IMR-90 (cell line): ENCODE measurements at regions not wholly inside any gene's neighbourhood (a gene's known extent, or its start where the extent isn't known, plus 50 kb on each side); places are given as distances from the start of the nearest gene placed in this dataset.

ENCODE experiments used
- ATAC-seq: fragments of 200-7000 bp; cut with Tn5 transposase; 2 replicates; pipeline ENCODE4 v1.9.1; 2020; ENCODE audit warnings: low read depth, mild to moderate bottlenecking, moderate library complexity
- BruUV-seq: library from RNA; stranded (reverse); fragments of 400-500 nt; replicated peaks from 2 replicates; lab custom pipeline; 2021; lab: Mats Ljungman, UMichigan
- CTCF ChIA-PET: fragments of 300-600 bp; formaldehyde crosslinking; extraction: SDS; loops from one replicate; lab custom pipeline; 2021; ENCODE audit warnings: antibody characterized with exemption; lab: Yijun Ruan, JAX
- POLR2A ChIA-PET: fragments of 300-600 bp; sonication (Branson Sonifier 250); formaldehyde crosslinking; loops from one replicate; lab custom pipeline; 2022; ENCODE audit warnings: antibody characterized with exemption; ENCODE audit not compliant: unreplicated experiment; lab: Charles Lee
- DNase-seq: peaks from one replicate; pipeline ENCODE4 v3.0.0; 2013
- H2AFZ ChIP-seq: replicated peaks from 2 replicates; pipeline ENCODE3; 2013; ENCODE audit warnings: low read length, mild to moderate bottlenecking; ENCODE audit not compliant: poor library complexity
- H2AK5ac ChIP-seq: 2 replicates; pipeline ENCODE4 v1.6.1; 2013; ENCODE audit warnings: low read depth, low read length, inconsistent platforms
- H2AK9ac ChIP-seq: replicated peaks from 2 replicates; pipeline ENCODE3; 2013; ENCODE audit warnings: mild to moderate bottlenecking, low read depth, low read length, moderate library complexity; ENCODE audit not compliant: poor library complexity
- H2BK120ac ChIP-seq: 2 replicates; pipeline ENCODE4 v1.6.1; 2013; ENCODE audit warnings: low read depth, low read length, inconsistent platforms
- H2BK15ac ChIP-seq: 3 replicates; pipeline ENCODE4 v1.6.1; 2013; ENCODE audit warnings: low read depth, low read length, inconsistent platforms
- H2BK20ac ChIP-seq: 2 replicates; pipeline ENCODE4 v1.6.1; 2013; ENCODE audit warnings: low read depth, mild to moderate bottlenecking, inconsistent platforms, low read length, moderate library complexity
- H2BK5ac ChIP-seq: 2 replicates; pipeline ENCODE4 v1.6.1; 2013; ENCODE audit warnings: mild to moderate bottlenecking, low read depth, low read length, inconsistent platforms; ENCODE audit not compliant: poor library complexity, severe bottlenecking
- H3K14ac ChIP-seq: replicated peaks from 2 replicates; pipeline ENCODE4 v1.6.1; 2013; ENCODE audit warnings: low read depth, low read length, inconsistent platforms
- H3K18ac ChIP-seq: 2 replicates; pipeline ENCODE4 v1.6.1; 2013; ENCODE audit warnings: low read depth, low read length, control low read depth
- H3K23ac ChIP-seq: 2 replicates; pipeline ENCODE4 v1.6.1; 2013; ENCODE audit warnings: low read depth, low read length, inconsistent platforms
- H3K27ac ChIP-seq: 2 replicates; pipeline ENCODE4 v1.5.1; 2013; ENCODE audit warnings: mild to moderate bottlenecking, control low read depth, low read length; ENCODE audit not compliant: insufficient read depth
- H3K27me3 ChIP-seq: 2 replicates; pipeline ENCODE4 v1.6.1; 2013; ENCODE audit warnings: low read length; ENCODE audit not compliant: control insufficient read depth, insufficient read depth
- H3K36me3 ChIP-seq: 2 replicates; pipeline ENCODE4 v1.6.1; 2013; ENCODE audit warnings: low read length, mixed read lengths; ENCODE audit not compliant: control insufficient read depth, insufficient read depth
- H3K4ac ChIP-seq: 2 replicates; pipeline ENCODE4 v1.6.1; 2013; ENCODE audit warnings: low read depth, low read length, inconsistent platforms
- H3K4me1 ChIP-seq: 2 replicates; pipeline ENCODE4 v1.6.1; 2013; ENCODE audit warnings: low read length, mixed read lengths; ENCODE audit not compliant: control insufficient read depth, insufficient read depth
- H3K4me2 ChIP-seq: 2 replicates; pipeline ENCODE4 v1.6.1; 2013; ENCODE audit warnings: low read depth, mild to moderate bottlenecking, control low read depth, low read length, moderate library complexity
- H3K4me3 ChIP-seq: 2 replicates; pipeline ENCODE4 v1.5.1; 2013; ENCODE audit warnings: low read depth, mild to moderate bottlenecking, control low read depth, low read length, moderate library complexity; ENCODE audit not compliant: insufficient read depth
- H3K56ac ChIP-seq: 2 replicates; pipeline ENCODE4 v1.6.1; 2013; ENCODE audit warnings: low read length, inconsistent platforms; ENCODE audit not compliant: insufficient read depth; ENCODE audit errors: extremely low read depth
- H3K79me1 ChIP-seq, 2 experiments: 2 replicates each; pipeline ENCODE4 v1.6.1; 2013; ENCODE audit warnings: low read length in 2 of 2, inconsistent platforms in 1 of 2, low read depth in 1 of 2
- H3K9ac ChIP-seq: 2 replicates; pipeline ENCODE4 v1.6.1; 2013; ENCODE audit warnings: low read depth, low read length, control low read depth
- H3K9me1 ChIP-seq: 2 replicates; pipeline ENCODE4 v1.6.1; 2013; ENCODE audit warnings: low read length, inconsistent platforms; ENCODE audit not compliant: insufficient read depth
- H3K9me3 ChIP-seq: 2 replicates; pipeline ENCODE4 v1.6.1; 2013; ENCODE audit warnings: low read length; ENCODE audit not compliant: control insufficient read depth, insufficient read depth
- H4K20me1 ChIP-seq: 2 replicates; pipeline ENCODE4 v1.6.1; 2013; ENCODE audit warnings: low read length, inconsistent platforms; ENCODE audit not compliant: insufficient read depth
- H4K5ac ChIP-seq: 2 replicates; pipeline ENCODE4 v1.6.1; 2013; ENCODE audit warnings: mild to moderate bottlenecking, low read depth, low read length, control low read depth
- H4K8ac ChIP-seq, 2 experiments: 2 replicates each; pipeline ENCODE4 v1.6.1; 2013; ENCODE audit warnings: low read depth in 2 of 2, low read length in 2 of 2, control low read depth in 1 of 2, inconsistent platforms in 1 of 2
- H4K91ac ChIP-seq: 2 replicates; pipeline ENCODE4 v1.6.1; 2013; ENCODE audit warnings: low read depth, low read length, inconsistent platforms; ENCODE audit not compliant: insufficient read depth
- BHLHE40 ChIP-seq: fragments of 150-350 bp; IDR thresholded peaks from 2 replicates; pipeline ENCODE4 v1.6.1; 2016; ENCODE audit warnings: mild to moderate bottlenecking, low read depth, low read length
- CHD1 ChIP-seq: IDR thresholded peaks from 2 replicates; pipeline ENCODE4 v1.6.1; 2012; ENCODE audit warnings: low read depth, low read length, improper control_type of control experiment
- FOS ChIP-seq: fragments of 150-350 bp; IDR thresholded peaks from 2 replicates; pipeline ENCODE4 v1.6.1; 2016; ENCODE audit warnings: low read depth, low read length
- MAFK ChIP-seq: IDR thresholded peaks from 2 replicates; pipeline ENCODE4 v1.6.1; 2012; ENCODE audit warnings: low read depth, low read length, improper control_type of control experiment
- MAZ ChIP-seq: IDR thresholded peaks from 2 replicates; pipeline ENCODE4 v1.6.1; 2012; ENCODE audit warnings: low read depth, mild to moderate bottlenecking, low read length, improper control_type of control experiment, moderate library complexity, borderline replicate concordance
- MXI1 ChIP-seq: IDR thresholded peaks from 2 replicates; pipeline ENCODE4 v1.6.1; 2012; ENCODE audit warnings: low read depth, mild to moderate bottlenecking, low read length, moderate library complexity, borderline replicate concordance
- NFE2L2 ChIP-seq: fragments of 150-350 bp; IDR thresholded peaks from 2 replicates; pipeline ENCODE4 v1.6.1; 2016; ENCODE audit warnings: low read depth, mild to moderate bottlenecking, low read length
- POLR2A ChIP-seq: IDR thresholded peaks from 2 replicates; pipeline ENCODE4 v1.6.1; 2012; ENCODE audit warnings: mild to moderate bottlenecking, low read depth, low read length
- RAD21 ChIP-seq: IDR thresholded peaks from 2 replicates; pipeline ENCODE4 v1.6.1; 2012; ENCODE audit warnings: low read length, improper control_type of control experiment
- RCOR1 ChIP-seq: IDR thresholded peaks from 2 replicates; pipeline ENCODE4 v1.6.1; 2012; ENCODE audit warnings: mild to moderate bottlenecking, low read length, improper control_type of control experiment; ENCODE audit not compliant: insufficient replicate concordance
- RFX5 ChIP-seq: IDR thresholded peaks from 2 replicates; pipeline ENCODE4 v1.8.0; 2012; ENCODE audit warnings: low read depth, mild to moderate bottlenecking, low read length, moderate library complexity
- WGBS, 2 experiments: methylation state at CpG; one replicate each; pipeline versions ENCODE4 v1.1.5 to v1.1.7; 2013; ENCODE audit warnings: missing lambda C conversion rate in 2 of 2; ENCODE audit not compliant: insufficient read length in 1 of 2; ENCODE audit errors: extremely low coverage in 2 of 2; 5-methylcytosine and 5-hydroxymethylcytosine counted together
- dilution Hi-C: fragments of 300-500 bp; cut with HindIII; formaldehyde crosslinking; loops from one replicate; pipeline ENCODE4 v1.14.3; 2018; ENCODE audit warnings: low sequenced_read_pairs; ENCODE audit not compliant: unreplicated experiment
- in situ Hi-C: fragments of 300-500 bp; cut with MboI; formaldehyde crosslinking; loops from 3 replicates; pipeline ENCODE4 v1.14.3; 2019; ENCODE audit warnings: low sequenced_read_pairs, inconsistent platforms, mixed read lengths
- intact Hi-C: fragments of 100-400 bp; cut with micrococcal nuclease; formaldehyde crosslinking; loops from 2 replicates; pipeline ENCODE4 v1.10.0; 2022
- TF ChIP-seq, protein P1 (sequence below): conservative IDR thresholded peaks from 2 replicates; pipeline ENCODE4 v1.5.1; 2012; ENCODE audit warnings: mild to moderate bottlenecking, low read depth, low read length, improper control_type of control experiment
- TF ChIP-seq, protein P2 (sequence below): fragments of 150-350 bp; IDR thresholded peaks from 2 replicates; pipeline ENCODE4 v1.6.1; 2016; ENCODE audit warnings: low read depth, mild to moderate bottlenecking, low read length, moderate library complexity, borderline replicate concordance
- TF ChIP-seq, protein P3 (sequence below): fragments of 150-350 bp; IDR thresholded peaks from 2 replicates; pipeline ENCODE4 v1.6.1; 2017; ENCODE audit warnings: mild to moderate bottlenecking, antibody characterized with exemption, low read length, low read depth

DNA sequence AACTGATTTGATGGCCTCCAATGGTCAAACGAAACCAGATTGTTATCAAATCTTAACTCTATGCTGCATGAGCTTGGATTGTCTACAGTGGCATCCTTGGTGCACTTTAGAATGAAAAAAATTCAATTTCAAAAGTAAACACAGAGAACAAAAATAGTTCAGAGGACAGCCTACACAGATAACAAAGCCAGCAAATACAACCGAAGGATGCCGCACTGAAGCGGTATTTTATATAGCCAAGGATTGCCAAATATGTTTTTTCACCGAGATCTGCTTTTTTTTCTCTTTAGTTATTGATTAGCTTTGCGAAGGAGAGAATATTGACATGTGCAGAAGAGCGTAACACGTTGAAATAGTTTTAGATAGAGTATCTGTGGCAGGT, 72.0 kb downstream of the SLC4A3 start:
- H3K79me1 ChIP-seq: no peaks in the 10 kb centered on the region
- no peak overlapping the region for H4K8ac ChIP-seq
- dilution Hi-C loops: no loop called here
- H3K9ac ChIP-seq: no peak overlapping the region
- no peak overlapping the region for H3K23ac ChIP-seq
- H2AFZ ChIP-seq: no peak overlapping the region
- H2BK120ac ChIP-seq: no peak overlapping the region
- H3K18ac ChIP-seq: no peak overlapping the region
- H4K20me1 ChIP-seq: no peaks in the 10 kb centered on the region
- no peak overlapping the region for H2BK5ac ChIP-seq
- in situ Hi-C loops: no loop called here
- no peaks in the 10 kb centered on the region for H3K36me3 ChIP-seq
- H3K27me3 ChIP-seq: peaks cover 25% of the 10 kb centered on the region
- POLR2A ChIA-PET: no interaction called here
- no peak overlapping the region for H2AK5ac ChIP-seq
- H3K4ac ChIP-seq: no peak overlapping the region
- no peak for TF ChIP-seq NFE2L2
- no peak for TF ChIP-seq BHLHE40
- no peak for TF ChIP-seq MAZ
- no peak for TF ChIP-seq FOS
- no peak for TF ChIP-seq MAFK
- TF ChIP-seq POLR2A: no peak
- no peak for TF ChIP-seq RCOR1
- TF ChIP-seq, protein P1, sequence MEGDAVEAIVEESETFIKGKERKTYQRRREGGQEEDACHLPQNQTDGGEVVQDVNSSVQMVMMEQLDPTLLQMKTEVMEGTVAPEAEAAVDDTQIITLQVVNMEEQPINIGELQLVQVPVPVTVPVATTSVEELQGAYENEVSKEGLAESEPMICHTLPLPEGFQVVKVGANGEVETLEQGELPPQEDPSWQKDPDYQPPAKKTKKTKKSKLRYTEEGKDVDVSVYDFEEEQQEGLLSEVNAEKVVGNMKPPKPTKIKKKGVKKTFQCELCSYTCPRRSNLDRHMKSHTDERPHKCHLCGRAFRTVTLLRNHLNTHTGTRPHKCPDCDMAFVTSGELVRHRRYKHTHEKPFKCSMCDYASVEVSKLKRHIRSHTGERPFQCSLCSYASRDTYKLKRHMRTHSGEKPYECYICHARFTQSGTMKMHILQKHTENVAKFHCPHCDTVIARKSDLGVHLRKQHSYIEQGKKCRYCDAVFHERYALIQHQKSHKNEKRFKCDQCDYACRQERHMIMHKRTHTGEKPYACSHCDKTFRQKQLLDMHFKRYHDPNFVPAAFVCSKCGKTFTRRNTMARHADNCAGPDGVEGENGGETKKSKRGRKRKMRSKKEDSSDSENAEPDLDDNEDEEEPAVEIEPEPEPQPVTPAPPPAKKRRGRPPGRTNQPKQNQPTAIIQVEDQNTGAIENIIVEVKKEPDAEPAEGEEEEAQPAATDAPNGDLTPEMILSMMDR: no peak
- TF ChIP-seq, protein P2, sequence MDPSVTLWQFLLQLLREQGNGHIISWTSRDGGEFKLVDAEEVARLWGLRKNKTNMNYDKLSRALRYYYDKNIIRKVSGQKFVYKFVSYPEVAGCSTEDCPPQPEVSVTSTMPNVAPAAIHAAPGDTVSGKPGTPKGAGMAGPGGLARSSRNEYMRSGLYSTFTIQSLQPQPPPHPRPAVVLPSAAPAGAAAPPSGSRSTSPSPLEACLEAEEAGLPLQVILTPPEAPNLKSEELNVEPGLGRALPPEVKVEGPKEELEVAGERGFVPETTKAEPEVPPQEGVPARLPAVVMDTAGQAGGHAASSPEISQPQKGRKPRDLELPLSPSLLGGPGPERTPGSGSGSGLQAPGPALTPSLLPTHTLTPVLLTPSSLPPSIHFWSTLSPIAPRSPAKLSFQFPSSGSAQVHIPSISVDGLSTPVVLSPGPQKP: no peak
- no peak for TF ChIP-seq RFX5
- TF ChIP-seq CHD1: no peak
- no peak for TF ChIP-seq MXI1
- TF ChIP-seq, protein P3, sequence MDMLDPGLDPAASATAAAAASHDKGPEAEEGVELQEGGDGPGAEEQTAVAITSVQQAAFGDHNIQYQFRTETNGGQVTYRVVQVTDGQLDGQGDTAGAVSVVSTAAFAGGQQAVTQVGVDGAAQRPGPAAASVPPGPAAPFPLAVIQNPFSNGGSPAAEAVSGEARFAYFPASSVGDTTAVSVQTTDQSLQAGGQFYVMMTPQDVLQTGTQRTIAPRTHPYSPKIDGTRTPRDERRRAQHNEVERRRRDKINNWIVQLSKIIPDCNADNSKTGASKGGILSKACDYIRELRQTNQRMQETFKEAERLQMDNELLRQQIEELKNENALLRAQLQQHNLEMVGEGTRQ: no peak
- no peak for TF ChIP-seq RAD21
- H4K5ac ChIP-seq: no peak overlapping the region
- ATAC-seq: no peak
- no TSS peak for BruUV-seq
- H3K9me3 ChIP-seq: peaks cover 2% of the 10 kb centered on the region
- H2BK15ac ChIP-seq: no peak overlapping the region
- H4K91ac ChIP-seq: no peak overlapping the region
- H3K4me3 ChIP-seq: no peak overlapping the region
- CTCF ChIA-PET: interaction anchor here (1.4 kb wide), 1 partner anchor 10 kb away, joined by 4 read pairs; no protein-coding TSS in a partner anchor
- intact Hi-C loops: no loop called here
- H2AK9ac ChIP-seq: no peak overlapping the region
- 0% methylated on average over 1 of the region's 8 CpGs; no CpG with 5 or more reads in 1 of the 2 experiments for WGBS, 2 experiments
- H3K4me2 ChIP-seq: no peak overlapping the region
- H3K27ac ChIP-seq: no peak overlapping the region
- no peak overlapping the region for H3K56ac ChIP-seq
- H3K4me1 ChIP-seq: peaks cover 10% of the 10 kb centered on the region
- no peak for DNase-seq
- H3K9me1 ChIP-seq: no peaks in the 10 kb centered on the region
- H3K14ac ChIP-seq: no peak overlapping the region
- H2BK20ac ChIP-seq: no peak overlapping the region
